ENCODE measurements at regions not wholly inside any gene's neighbourhood (a gene's known extent, or its start where the extent isn't known, plus 50 kb on each side); places are given as distances from the start of the nearest gene placed in this dataset.
"Not testable (repeated sequence)": the region's sequence is repeated elsewhere in the genome, so short reads cannot be mapped to it uniquely, and the experiment has no call there.

DNA sequence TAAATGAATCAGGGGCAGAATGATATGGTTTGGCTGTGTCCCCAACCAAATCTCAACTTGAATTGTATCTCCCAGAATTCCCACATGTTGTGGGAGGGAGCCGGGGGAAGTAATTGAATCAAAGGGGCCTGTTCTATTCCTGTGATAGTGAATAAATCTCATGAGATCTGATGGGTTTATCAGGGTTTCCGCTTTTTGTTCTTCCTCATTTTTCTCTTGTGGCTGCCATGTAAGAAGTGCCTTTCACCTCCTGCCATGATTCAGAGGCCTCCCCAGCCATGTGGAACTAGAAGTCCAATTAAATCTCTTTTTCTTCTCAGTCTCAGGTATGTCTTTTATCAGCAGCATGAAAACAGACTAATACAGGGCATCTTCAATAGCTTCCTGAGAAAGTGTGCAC, 107.0 kb downstream of the OTUD1 start:
- not testable (repeated sequence) for DNase-seq

DNA sequence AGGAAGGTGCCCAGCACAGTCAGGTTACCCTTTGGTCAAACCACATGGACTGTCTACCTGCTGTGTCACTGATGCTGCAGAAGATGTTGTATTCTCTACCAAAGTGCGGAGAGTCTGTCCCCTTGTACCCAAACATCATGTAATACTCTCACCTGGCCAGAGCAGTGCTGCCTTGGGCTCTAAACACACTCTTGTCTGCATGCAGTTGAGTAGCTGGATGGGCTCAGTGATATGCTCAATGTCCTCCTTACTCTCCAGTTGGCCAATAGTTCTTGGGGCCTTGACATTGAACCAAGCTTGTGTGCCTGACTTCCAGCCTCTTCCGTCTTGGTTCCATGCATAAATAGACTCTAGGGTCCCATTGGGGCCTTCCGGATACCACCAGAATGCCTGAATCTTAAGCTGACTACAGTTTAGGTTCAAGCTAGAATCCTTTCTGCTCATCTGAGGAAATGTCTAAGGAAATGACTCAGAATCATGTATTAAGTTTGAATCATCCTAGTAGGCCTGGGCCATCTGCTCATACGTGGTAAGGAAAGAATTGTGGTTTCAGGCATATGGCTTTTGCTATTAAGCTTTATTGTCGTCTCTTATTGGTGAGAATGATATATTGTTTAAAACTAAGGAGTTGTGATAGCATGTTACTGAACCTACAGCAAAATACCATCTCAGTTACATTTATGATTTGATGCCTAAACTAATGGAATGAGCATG, 118.0 kb downstream of the OTUD1 start:
- no peak for DNase-seq

DNA sequence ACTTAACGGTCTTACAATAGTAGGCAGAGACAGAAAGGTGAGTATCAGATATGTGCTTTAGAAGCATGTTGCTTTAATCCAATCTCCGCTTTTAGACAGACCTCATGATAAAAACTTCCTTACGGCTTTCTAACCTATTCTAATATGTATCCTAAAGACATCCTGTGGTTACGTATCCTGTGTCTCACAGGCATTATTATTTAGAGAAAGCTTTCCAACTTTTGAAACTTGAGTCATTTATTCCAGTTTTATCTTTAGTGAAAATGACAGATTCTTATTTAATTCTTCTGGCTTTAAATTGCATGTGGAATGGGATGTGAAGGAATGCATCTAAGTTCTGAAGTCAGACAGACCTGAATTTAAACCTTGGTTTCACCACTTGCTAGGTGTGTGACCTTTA, 118.9 kb downstream of the OTUD1 start:
- DNase-seq, result no peak

DNA sequence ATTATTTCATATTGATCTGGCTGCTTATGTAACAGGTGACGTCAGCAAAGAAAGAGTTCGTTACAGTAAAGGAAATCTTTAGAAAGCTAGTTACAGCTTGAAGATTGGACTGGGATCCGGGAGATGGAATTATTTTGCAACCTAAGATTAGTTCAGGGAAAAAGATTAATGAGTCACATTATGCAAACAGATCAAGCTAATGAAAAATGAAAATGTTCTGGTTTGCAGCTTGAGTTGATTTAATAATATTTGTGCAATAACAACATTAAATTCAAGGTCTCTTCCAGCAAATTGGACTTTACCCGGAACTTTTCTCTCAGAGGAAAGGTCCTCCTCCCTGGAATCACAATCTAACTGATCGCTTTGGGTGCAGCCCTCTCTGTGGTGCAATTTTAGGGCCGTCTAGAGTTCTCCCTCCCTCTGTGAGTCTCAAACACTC, 119.5 kb downstream of the OTUD1 start:
- no peak for DNase-seq

DNA sequence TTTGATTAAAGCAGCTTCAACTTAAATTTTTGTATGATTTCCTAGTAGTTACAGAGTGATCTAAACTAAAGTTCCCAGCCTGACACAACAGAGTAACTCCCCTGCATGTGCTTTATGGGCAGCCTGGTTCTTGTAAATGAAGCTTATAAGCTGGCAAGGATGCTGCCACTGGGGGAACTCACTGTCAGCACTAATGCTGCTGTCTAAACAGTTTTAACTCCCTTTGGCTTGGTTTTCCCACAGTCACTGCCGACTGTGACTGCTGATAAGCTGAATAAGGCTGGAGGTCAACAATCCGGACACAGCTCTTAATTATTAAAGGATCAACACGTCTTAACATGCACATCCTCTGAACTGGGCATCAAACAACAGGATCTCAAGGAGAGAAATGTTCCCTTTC, 130.1 kb downstream of the OTUD1 start:
- no peak for DNase-seq

- DNase-seq, result no peak
Measured at GRCh38 chr10:23571884-23572283, 133.0 kb downstream of the OTUD1 start.

GRCh38 chr10:23581906-23582450, 143.1 kb downstream of the OTUD1 start:
- no peak for DNase-seq

DNA sequence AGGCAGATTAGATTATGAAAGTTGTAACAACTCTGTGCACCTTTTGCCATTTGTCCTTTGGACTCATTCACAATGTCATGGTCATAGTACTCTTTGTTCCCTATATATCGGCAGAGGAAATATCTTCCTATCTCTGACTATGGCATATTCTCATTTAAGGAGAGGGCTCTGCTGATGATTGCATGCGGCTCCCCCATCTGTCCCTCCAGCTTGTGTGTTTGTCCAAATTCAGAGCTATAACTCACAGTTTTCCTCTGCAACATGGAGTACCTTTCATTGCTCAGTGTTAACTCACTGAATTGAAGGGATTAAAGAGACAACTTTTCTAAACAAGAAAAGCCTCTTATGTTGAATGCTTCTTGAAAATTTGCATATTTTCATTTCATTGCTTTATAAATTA, 145.5 kb downstream of the OTUD1 start:
- DNase-seq, result no peak

DNA sequence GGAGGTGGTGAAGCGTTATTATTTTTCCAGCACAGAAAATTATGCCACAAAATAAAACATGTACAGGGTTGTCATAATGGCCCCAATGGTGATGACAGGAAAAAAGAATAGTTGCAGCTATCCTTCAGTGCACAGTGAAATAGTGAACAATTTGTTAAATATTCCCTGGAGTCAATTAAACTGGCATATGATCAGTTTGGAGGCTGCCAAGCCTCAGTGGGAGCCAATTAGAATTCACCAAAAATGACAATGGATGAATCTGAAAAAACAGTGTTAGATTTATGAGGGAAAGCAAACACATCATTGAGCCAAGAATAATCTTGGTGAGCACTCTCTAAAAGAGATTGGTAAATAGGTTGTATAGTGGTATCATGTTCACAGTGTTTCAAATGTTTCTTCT, 146.3 kb downstream of the OTUD1 start:
- no peak for DNase-seq

DNA sequence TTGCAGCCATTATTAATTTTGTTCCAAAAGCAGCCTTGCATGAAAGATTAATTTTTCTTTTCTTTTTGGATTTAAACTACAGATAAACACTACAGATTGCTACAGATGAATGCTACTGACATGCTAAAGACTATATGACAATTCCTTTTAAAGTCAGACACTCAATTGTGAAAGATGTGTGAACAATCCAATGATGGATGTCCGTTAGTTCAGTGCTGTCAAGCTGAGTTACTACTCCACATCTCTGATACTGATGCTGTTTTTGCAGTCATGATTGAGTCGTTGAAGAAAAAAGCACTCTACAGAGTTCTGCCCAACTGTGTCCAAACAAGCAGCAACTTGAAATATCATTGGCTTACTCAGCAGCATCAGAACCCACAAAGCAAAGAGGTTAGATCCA, 146.8 kb downstream of the OTUD1 start:
- DNase-seq, result no peak

- not testable (repeated sequence) for DNase-seq
Measured at GRCh38 chr10:23595278-23595677, 156.4 kb downstream of the OTUD1 start.

- no peak for DNase-seq
Measured at GRCh38 chr10:23604613-23605012, 165.7 kb downstream of the OTUD1 start.

- no peak for DNase-seq
Measured at GRCh38 chr10:23606456-23606855, 167.6 kb downstream of the OTUD1 start.

DNA sequence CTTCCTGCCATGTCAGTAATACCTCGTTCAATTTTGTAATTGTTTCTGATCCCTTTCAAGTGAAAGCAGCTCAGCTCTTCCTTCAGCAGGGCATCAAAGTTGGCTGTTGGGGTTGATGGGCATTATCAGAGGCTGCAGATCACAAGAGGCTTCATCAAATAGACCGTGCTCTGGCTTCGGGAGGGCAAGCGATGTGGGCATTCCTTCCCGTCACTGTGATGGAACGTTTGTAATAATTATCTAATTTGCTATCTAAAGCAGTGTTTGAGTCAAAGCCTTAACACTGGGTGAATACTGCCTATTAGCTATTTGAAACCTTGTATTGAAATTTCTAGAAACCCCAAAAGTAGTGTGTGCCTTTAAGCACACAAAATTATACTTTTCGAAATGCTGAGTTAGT, 170.1 kb downstream of the OTUD1 start:
- no peak for DNase-seq

DNA sequence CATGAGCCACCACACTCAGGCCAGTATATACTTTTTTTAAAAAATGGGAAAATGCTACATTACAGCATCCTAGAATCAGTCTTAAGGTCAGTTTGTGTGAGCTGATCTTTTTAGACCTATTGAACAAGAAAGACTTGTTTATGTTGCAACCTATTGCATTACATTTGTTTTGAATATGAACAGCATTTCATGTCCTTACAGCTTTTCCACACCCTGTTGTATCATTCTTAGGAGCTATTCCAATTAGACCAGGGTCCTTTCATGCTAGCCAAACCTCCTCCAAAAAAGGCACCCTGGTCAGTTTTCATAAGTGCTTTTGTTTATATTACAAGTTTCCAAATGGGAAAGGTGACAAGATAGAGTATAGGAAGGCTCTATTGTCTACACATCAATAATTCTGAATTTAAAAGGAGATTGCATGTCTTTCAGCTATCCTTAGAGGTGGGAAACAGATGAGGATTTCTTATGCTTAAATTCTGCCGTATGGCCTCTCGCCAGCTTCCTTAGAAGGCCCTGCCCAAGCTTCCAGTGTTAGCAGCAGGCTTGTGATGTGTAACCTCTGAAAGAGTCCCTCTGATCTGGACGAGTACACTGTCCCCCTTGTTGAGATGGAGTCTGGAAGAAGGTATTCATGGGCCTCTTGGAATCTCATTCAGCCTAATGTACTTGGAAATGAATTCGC, 171.9 kb downstream of the OTUD1 start:
- DNase-seq, result no peak

DNA sequence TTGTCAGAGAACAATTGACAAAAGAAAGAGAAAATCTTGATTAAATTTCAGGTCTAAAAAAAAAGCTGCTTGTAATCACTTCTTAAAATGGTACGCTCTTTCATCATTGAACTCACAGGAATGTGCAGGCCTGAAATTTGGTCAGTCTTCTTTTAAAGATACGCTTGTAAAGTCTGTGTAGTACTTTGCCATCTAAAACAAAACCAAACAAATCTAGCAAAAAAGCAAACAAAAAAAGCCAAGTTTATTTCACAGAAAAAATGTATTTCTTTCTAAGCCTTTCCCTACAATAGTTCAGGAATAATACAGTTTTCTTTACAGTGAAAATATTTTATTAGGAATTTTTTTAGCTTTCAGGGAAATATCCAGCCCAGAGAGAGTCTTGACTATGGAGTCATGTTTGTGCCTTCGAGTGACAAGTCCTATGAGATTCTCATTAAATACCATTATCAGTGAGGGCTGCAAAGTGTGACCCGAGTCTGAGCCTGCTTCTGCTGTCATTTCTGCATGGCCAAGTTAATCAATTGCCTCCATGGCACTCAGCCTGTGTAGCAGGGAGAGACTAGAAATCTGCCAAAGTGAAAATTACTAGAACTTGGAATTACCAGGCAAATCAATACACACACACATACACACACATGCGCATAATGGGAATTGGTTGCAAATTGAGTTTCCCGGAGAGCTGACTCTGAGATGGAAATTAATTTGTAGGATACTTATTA, 172.6 kb downstream of the OTUD1 start:
- DNase-seq, result no peak

DNA sequence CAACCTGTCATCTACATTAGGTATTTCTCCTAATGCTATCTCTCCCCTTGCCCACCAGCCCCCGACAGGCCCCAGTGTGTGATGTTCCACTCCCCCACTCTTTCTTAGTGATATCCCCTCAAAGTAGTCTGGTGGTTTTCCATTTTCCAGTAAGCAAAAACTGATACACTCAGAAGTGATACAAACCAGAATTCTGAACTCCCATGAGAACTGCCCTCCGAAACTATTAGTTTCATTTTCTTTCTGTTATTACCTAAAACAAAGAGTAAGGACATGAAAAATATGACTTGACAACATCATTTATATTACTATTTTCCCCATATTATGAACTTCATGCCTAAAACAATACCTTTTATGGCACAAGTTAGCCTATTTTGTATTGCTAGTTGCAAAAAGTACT, 175.0 kb downstream of the OTUD1 start:
- DNase-seq, result no peak

- no peak for DNase-seq
Measured at GRCh38 chr10:23614483-23614882, 175.6 kb downstream of the OTUD1 start.

DNA sequence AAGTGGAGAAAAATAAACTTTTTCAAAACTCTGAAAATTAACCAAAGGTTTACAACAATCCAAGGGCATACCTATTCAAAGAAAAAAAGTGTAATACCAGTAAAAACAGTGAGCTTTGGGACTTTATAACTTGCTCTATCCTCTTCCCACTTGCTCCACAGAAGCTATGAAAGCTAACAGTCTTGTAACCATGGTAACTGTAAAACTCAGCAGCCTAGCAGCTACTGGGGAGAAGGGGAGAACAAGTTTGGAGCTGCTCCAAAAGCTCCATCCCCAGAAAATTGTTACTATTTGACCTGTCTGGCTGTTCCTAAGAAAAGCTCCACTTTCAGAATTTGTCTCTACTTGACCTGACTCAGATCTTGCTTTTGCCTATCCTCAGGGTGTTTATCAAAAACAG, 191.5 kb downstream of the OTUD1 start:
- DNase-seq, result no peak

DNA sequence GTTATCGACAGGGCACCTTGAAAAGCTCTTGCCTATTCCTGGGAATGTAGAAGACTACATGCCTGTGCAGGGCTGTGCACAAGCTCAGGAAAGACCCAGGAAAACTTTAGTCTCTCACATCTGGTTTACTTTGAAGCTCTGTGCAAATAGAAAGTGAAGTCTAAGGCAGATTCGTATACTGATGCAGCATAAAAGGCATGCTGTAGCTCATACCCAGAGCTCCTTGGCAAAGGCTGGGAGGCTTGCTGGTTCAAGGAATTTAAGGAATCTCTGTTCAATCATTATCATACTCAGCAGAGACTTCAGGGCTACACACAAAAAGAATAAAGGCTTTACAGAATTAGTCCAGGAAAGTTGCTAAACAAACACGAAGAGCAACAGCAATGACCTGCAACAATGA, 192.0 kb downstream of the OTUD1 start:
- no peak for DNase-seq

GRCh38 chr10:23643111-23643780, 204.4 kb downstream of the OTUD1 start:
- no peak for DNase-seq

DNA sequence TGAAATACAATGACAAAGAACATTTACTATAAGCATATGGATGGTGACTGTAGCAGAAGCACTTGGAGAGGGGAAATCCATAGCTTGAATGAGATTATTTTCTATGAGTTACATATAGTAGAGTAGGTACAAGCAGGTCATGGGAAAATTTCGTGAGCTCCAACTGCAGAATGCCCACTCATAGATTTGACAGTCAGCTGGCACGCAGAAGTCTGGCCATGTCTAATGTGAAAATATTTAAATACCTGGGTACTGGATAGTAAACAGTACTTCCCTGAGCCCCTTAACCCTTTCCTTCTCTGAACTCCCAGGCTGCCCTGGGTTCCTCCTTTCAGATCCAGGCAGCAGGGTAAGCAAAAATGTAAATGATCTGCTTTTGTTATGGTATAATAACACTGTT, 209.7 kb downstream of the OTUD1 start:
- no peak for DNase-seq

GRCh38 chr10:23656735-23657134, 217.9 kb downstream of the OTUD1 start:
- DNase-seq, result no peak

Measured in NCI-H82 (cell line).